H9 (cell line): ENCODE measurements at regions not wholly inside any gene's neighbourhood (a gene's known extent, or its start where the extent isn't known, plus 50 kb on each side); places are given as distances from the start of the nearest gene placed in this dataset.

Experiments
- DNase-seq: peaks from one replicate; pipeline ENCODE4 v3.0.0-alpha.2; 2017
- H2AFZ ChIP-seq: one replicate; pipeline ENCODE4 v1.6.1; 2013; ENCODE audit warnings: mild to moderate bottlenecking, low read length, control low read depth, moderate library complexity
- H2AK5ac ChIP-seq: 2 replicates; pipeline ENCODE4 v1.6.1; 2013; ENCODE audit warnings: low read length, control low read depth, mixed read lengths; ENCODE audit not compliant: insufficient read length
- H2BK120ac ChIP-seq: one replicate; pipeline ENCODE4 v1.6.1; 2013; ENCODE audit warnings: low read depth, mild to moderate bottlenecking, low read length, control low read depth, inconsistent platforms; ENCODE audit not compliant: poor library complexity, severe bottlenecking
- H2BK12ac ChIP-seq: 2 replicates; pipeline ENCODE4 v1.6.1; 2013; ENCODE audit warnings: low read length, control low read depth, mixed read lengths, low read depth; ENCODE audit not compliant: insufficient read length
- H2BK15ac ChIP-seq: 2 replicates; pipeline ENCODE4 v1.6.1; 2013; ENCODE audit warnings: low read depth, low read length, control low read depth
- H2BK20ac ChIP-seq: one replicate; pipeline ENCODE4 v1.6.1; 2013; ENCODE audit warnings: low read depth, mild to moderate bottlenecking, low read length, control low read depth, inconsistent platforms; ENCODE audit not compliant: poor library complexity, severe bottlenecking
- H2BK5ac ChIP-seq: 2 replicates; pipeline ENCODE4 v1.6.1; 2013; ENCODE audit warnings: low read length, control low read depth, mixed read lengths; ENCODE audit not compliant: insufficient read length
- H3K14ac ChIP-seq: 2 replicates; pipeline ENCODE4 v1.6.1; 2013; ENCODE audit warnings: low read length, control low read depth; ENCODE audit not compliant: insufficient read depth
- H3K18ac ChIP-seq: 2 replicates; pipeline ENCODE4 v1.6.1; 2013; ENCODE audit warnings: low read depth, mild to moderate bottlenecking, mixed read lengths, low read length, control low read depth; ENCODE audit not compliant: insufficient read length
- H3K23ac ChIP-seq: 2 replicates; pipeline ENCODE4 v1.6.1; 2013; ENCODE audit warnings: low read length, control low read depth, mixed read lengths, low read depth; ENCODE audit not compliant: insufficient read length
- H3K23me2 ChIP-seq: 2 replicates; pipeline ENCODE4 v1.6.1; 2013; ENCODE audit warnings: low read depth, mild to moderate bottlenecking, mixed read lengths, low read length, control low read depth; ENCODE audit not compliant: insufficient read length, poor library complexity, severe bottlenecking
- H3K27ac ChIP-seq: 2 replicates; pipeline ENCODE4 v1.5.1; 2013; ENCODE audit warnings: low read length, control low read depth, mixed read lengths, low read depth; ENCODE audit not compliant: insufficient read length
- H3K27me3 ChIP-seq: 2 replicates; pipeline ENCODE4 v1.6.1; 2013; ENCODE audit warnings: low read length, control low read depth, inconsistent platforms; ENCODE audit not compliant: insufficient read depth
- H3K4ac ChIP-seq: 2 replicates; pipeline ENCODE4 v1.6.1; 2013; ENCODE audit warnings: low read depth, mild to moderate bottlenecking, control low read depth, inconsistent platforms, low read length, moderate library complexity
- H3K4me1 ChIP-seq: 2 replicates; pipeline ENCODE4 v1.6.1; 2013; ENCODE audit warnings: low read length, control low read depth, inconsistent platforms; ENCODE audit not compliant: insufficient read depth
- H3K4me2 ChIP-seq: 2 replicates; pipeline ENCODE4 v1.6.1; 2013; ENCODE audit warnings: low read length, control low read depth, mixed read lengths; ENCODE audit not compliant: insufficient read length, insufficient read depth
- H3K56ac ChIP-seq: 2 replicates; pipeline ENCODE4 v1.6.1; 2013; ENCODE audit warnings: low read depth, mild to moderate bottlenecking, mixed read lengths, low read length, control low read depth; ENCODE audit not compliant: insufficient read length
- H3K79me1 ChIP-seq: 2 replicates; pipeline ENCODE4 v1.6.1; 2013; ENCODE audit warnings: low read depth, mild to moderate bottlenecking, moderate library complexity, low read length, control low read depth, inconsistent platforms; ENCODE audit not compliant: insufficient read depth, poor library complexity, severe bottlenecking
- H3K79me2 ChIP-seq: 2 replicates; pipeline ENCODE4 v1.6.1; 2013; ENCODE audit warnings: low read length, control low read depth, inconsistent platforms; ENCODE audit not compliant: insufficient read depth
- H3K9ac ChIP-seq: 2 replicates; pipeline ENCODE4 v1.6.1; 2013; ENCODE audit warnings: low read length, control low read depth, mixed read lengths; ENCODE audit not compliant: insufficient read length; ENCODE audit errors: extremely low read depth
- H3K9me3 ChIP-seq: one replicate; pipeline ENCODE4 v1.6.1; 2013; ENCODE audit warnings: low read depth, low read length, inconsistent platforms; ENCODE audit not compliant: control insufficient read depth
- H3T11ph ChIP-seq: one replicate; pipeline ENCODE4 v1.6.1; 2013; ENCODE audit warnings: mild to moderate bottlenecking, low read length, control low read depth, inconsistent platforms
- H4K20me1 ChIP-seq: one replicate; pipeline ENCODE4 v1.6.1; 2013; ENCODE audit not compliant: control insufficient read depth, insufficient read length, insufficient read depth
- H4K5ac ChIP-seq: 2 replicates; pipeline ENCODE4 v1.6.1; 2013; ENCODE audit warnings: low read depth, mild to moderate bottlenecking, mixed read lengths, low read length, control low read depth; ENCODE audit not compliant: insufficient read length
- H4K8ac ChIP-seq: replicated peaks from 2 replicates; pipeline ENCODE4 v1.6.1; 2013; ENCODE audit warnings: low read length, control low read depth, mixed read lengths, low read depth; ENCODE audit not compliant: insufficient read length
- H4K91ac ChIP-seq: 2 replicates; pipeline ENCODE4 v1.6.1; 2013; ENCODE audit warnings: low read depth, mild to moderate bottlenecking, moderate library complexity, mixed read lengths, low read length, control low read depth; ENCODE audit not compliant: insufficient read length
- H3K27ac Mint-ChIP-seq, 3 experiments: 2 replicates in 2 of 3; 3 replicates in 1 of 3; pipeline ENCODE4 v1.8.0; 2020 to 2021; ENCODE audit warnings: mixed read lengths in 3 of 3, mild to moderate bottlenecking in 1 of 3, moderate library complexity in 1 of 3
- H3K27me3 Mint-ChIP-seq: 2 replicates; pipeline ENCODE4 v1.8.0; 2021; ENCODE audit warnings: low read depth, mild to moderate bottlenecking, moderate library complexity, mixed read lengths
- H3K36me3 Mint-ChIP-seq, 3 experiments: 2 replicates in 2 of 3; 3 replicates in 1 of 3; pipeline ENCODE4 v1.8.0; 2020 to 2021; ENCODE audit warnings: low read depth in 3 of 3, mixed read lengths in 3 of 3; ENCODE audit not compliant: insufficient read depth in 1 of 3
- H3K4me1 Mint-ChIP-seq, 2 experiments: 2 replicates each; pipeline ENCODE4 v1.8.0; 2020; ENCODE audit warnings: mixed read lengths in 2 of 2
- H3K4me3 Mint-ChIP-seq, 2 experiments: 2 replicates in 1 of 2; 3 replicates in 1 of 2; pipeline ENCODE4 v1.8.0; 2020 to 2021; ENCODE audit warnings: mild to moderate bottlenecking in 2 of 2, mixed read lengths in 2 of 2, moderate library complexity in 1 of 2
- H3K9me3 Mint-ChIP-seq, 2 experiments: 2 replicates in 1 of 2; 3 replicates in 1 of 2; pipeline ENCODE4 v1.8.0; 2020; ENCODE audit warnings: mild to moderate bottlenecking in 2 of 2, mixed read lengths in 2 of 2, moderate library complexity in 1 of 2
- CTCF ChIP-seq: fragments of 200-600 bp; sonication (generic); conservative IDR thresholded peaks from 3 replicates; pipeline ENCODE4 v1.8.0; 2021; ENCODE audit warnings: antibody characterized with exemption, mild to moderate bottlenecking
- WGBS: extraction: QIAGEN DNeasy Blood & Tissue Kit; methylation state at CpG from one replicate; pipeline ENCODE4 v1.1.7; 2013; ENCODE audit warnings: missing lambda C conversion rate, low lambda C conversion rate, mixed read lengths; ENCODE audit not compliant: insufficient read length; ENCODE audit errors: extremely low coverage; 5-methylcytosine and 5-hydroxymethylcytosine counted together

- H3K27me3 Mint-ChIP-seq: no peaks in the 10 kb centered on the region; the same call in 1 of the 2 replicates
- no CpG with 5 or more reads among the region's 3 CpGs for WGBS
Observed at GRCh38 chr13:103835052-103835451, 768.8 kb upstream of the SLC10A2 start.

More at GRCh38 chr13:103835052-103835451, 768.8 kb upstream of the SLC10A2 start:
- H3K23me2 ChIP-seq: no peaks in the 10 kb centered on the region
- H4K91ac ChIP-seq: no peak overlapping the region
- no peak overlapping the region for H2BK5ac ChIP-seq
- H2BK12ac ChIP-seq: no peak overlapping the region
- no peak overlapping the region for H2BK20ac ChIP-seq
- H4K5ac ChIP-seq: no peak overlapping the region
- Mint-ChIP-seq H3K9me3 (peaks cover 20 to 21% of the 10 kb centered on the region in 2 experiments), H3K4me1 (no peaks in the 10 kb centered on the region; a peak in 1 of 4 replicates), H3K27ac (no peak overlapping the region), H3K36me3 (peaks cover 6 to 16% (median 10%) of the 10 kb centered on the region in 3 experiments; a peak in 5 of 7 replicates), H3K4me3 (no peak overlapping the region)
- no peaks in the 10 kb centered on the region for H3K4me1 ChIP-seq
- no peak overlapping the region for H3K9ac ChIP-seq
- no peak overlapping the region for H3T11ph ChIP-seq
- DNase-seq: no peak
- no peak overlapping the region for H2BK120ac ChIP-seq
- H3K79me1 ChIP-seq: no peaks in the 10 kb centered on the region
- H3K79me2 ChIP-seq: no peaks in the 10 kb centered on the region
- H3K4me2 ChIP-seq: no peak overlapping the region
- no peak overlapping the region for H3K4ac ChIP-seq
- H2AK5ac ChIP-seq: no peak overlapping the region
- H3K27ac ChIP-seq: no peak overlapping the region
- no peak overlapping the region for H3K23ac ChIP-seq
- no peak overlapping the region for H2AFZ ChIP-seq
- H3K27me3 ChIP-seq: no peaks in the 10 kb centered on the region
- no peak overlapping the region for H4K8ac ChIP-seq
- H3K56ac ChIP-seq: no peak overlapping the region
- TF ChIP-seq CTCF: no peak
- no peak overlapping the region for H3K18ac ChIP-seq
- no peaks in the 10 kb centered on the region for H3K9me3 ChIP-seq
- no peaks in the 10 kb centered on the region for H4K20me1 ChIP-seq
- no peak overlapping the region for H2BK15ac ChIP-seq
- H3K14ac ChIP-seq: no peak overlapping the region
